GM21576 (cell line): ENCODE measurements at regions not wholly inside any gene's neighbourhood (a gene's known extent, or its start where the extent isn't known, plus 50 kb on each side); places are given as distances from the start of the nearest gene placed in this dataset.
A peak's percentile ranks its signal among the peaks of the same experiment; 100 is the strongest.

Experiments used
- ATAC-seq: cut with Tn5 transposase; IDR thresholded peaks from one replicate; pipeline ENCODE4 v1.9.1; 2021; ENCODE audit warnings: mild to moderate bottlenecking, moderate library complexity; ENCODE audit not compliant: unreplicated experiment

- ATAC-seq, result no peak
These were observed 444.9 kb downstream of the LTN1 start for GRCh38 chr21:28547766-28548165.

- no peak for ATAC-seq
These were observed 448.7 kb downstream of the LTN1 start for GRCh38 chr21:28543975-28544374.

GRCh38 chr21:28541371-28542112 is 451.1 kb downstream of the LTN1 start:
- ATAC-seq, result no peak

GRCh38 chr21:28540514-28540913 is 452.2 kb downstream of the LTN1 start:
- ATAC-seq, result no peak

GRCh38 chr21:28539623-28539988 is 453.1 kb downstream of the LTN1 start:
- no peak for ATAC-seq

GRCh38 chr21:28538987-28539622 is 453.6 kb downstream of the LTN1 start:
- ATAC-seq, result no peak

GRCh38 chr21:28537371-28538079 is 455.2 kb downstream of the LTN1 start:
- no peak for ATAC-seq

GRCh38 chr21:28532446-28532845 is 460.2 kb downstream of the LTN1 start:
- ATAC-seq, result no peak

- no peak for ATAC-seq
These were observed 469.3 kb downstream of the LTN1 start for GRCh38 chr21:28523367-28523766.

GRCh38 chr21:28522014-28522799 is 470.5 kb downstream of the LTN1 start:
- ATAC-seq, result peak; percentile 47

GRCh38 chr21:28518630-28519029 is 474.0 kb downstream of the LTN1 start:
- ATAC-seq, result no peak

GRCh38 chr21:28516991-28517592 is 475.6 kb downstream of the LTN1 start:
- peak; percentile 96 for ATAC-seq

GRCh38 chr21:28516021-28516420 is 476.7 kb downstream of the LTN1 start:
- no peak for ATAC-seq

GRCh38 chr21:28513428-28513827 is 479.2 kb downstream of the LTN1 start:
- ATAC-seq, result no peak

GRCh38 chr21:28509031-28509430 is 483.6 kb downstream of the LTN1 start:
- ATAC-seq, result no peak

- ATAC-seq, result no peak
These were observed 484.6 kb downstream of the LTN1 start for GRCh38 chr21:28508126-28508525.

GRCh38 chr21:28496517-28496916 is 496.2 kb downstream of the LTN1 start:
- no peak for ATAC-seq

GRCh38 chr21:28492127-28492526 is 500.6 kb downstream of the LTN1 start:
- ATAC-seq, result no peak

- no peak for ATAC-seq
These were observed 502.8 kb downstream of the LTN1 start for GRCh38 chr21:28489821-28490350.

GRCh38 chr21:28489162-28489561 is 503.5 kb downstream of the LTN1 start:
- no peak for ATAC-seq
